ENCODE measurements at regions not wholly inside any gene's neighbourhood (a gene's known extent, or its start where the extent isn't known, plus 50 kb on each side); places are given as distances from the start of the nearest gene placed in this dataset.
A peak's percentile ranks its signal among the peaks of the same experiment; 100 is the strongest.
"Not testable (repeated sequence)": the region's sequence is repeated elsewhere in the genome, so short reads cannot be mapped to it uniquely, and the experiment has no call there.

- peaks cover 30% of the 10 kb centered on the region for H3K27me3 Mint-ChIP-seq
- CTCF ChIA-PET: not testable (repeated sequence)
Observed at GRCh38 chr12:104878858-104879257, 79.2 kb downstream of the SLC41A2 start.

GRCh38 chr12:104877103-104877705, 80.9 kb downstream of the SLC41A2 start:
- DNase-seq: peak; percentile 56
- Mint-ChIP-seq H3K9me3 (no peaks in the 10 kb centered on the region), H3K4me3 (no peak overlapping the region), H3K36me3 (ENCODE audit: low read depth) (no peaks in the 10 kb centered on the region), H3K27me3 (peaks cover 24% of the 10 kb centered on the region), H3K27ac (no peak overlapping the region), H3K4me1 (peaks cover 9% of the 10 kb centered on the region)
- ChIA-PET POLR2A (no interaction called here), CTCF (interaction anchor here (0.5 to 1.3 kb wide), 5 partner anchors 10 to 495 kb away, joined by 3 to 5 read pairs (median 4); no protein-coding TSS in a partner anchor)

More at GRCh38 chr12:104878858-104879257, 79.2 kb downstream of the SLC41A2 start:
- H3K4me1 Mint-ChIP-seq; H3K4me3 Mint-ChIP-seq; H3K9me3 Mint-ChIP-seq; POLR2A ChIA-PET; H3K36me3 Mint-ChIP-seq (ENCODE audit: low read depth); DNase-seq; H3K27ac Mint-ChIP-seq: not testable (repeated sequence)

GRCh38 chr12:104873374-104873773, 84.7 kb downstream of the SLC41A2 start:
- Mint-ChIP-seq H3K4me3 (no peak overlapping the region), H3K36me3 (ENCODE audit: low read depth) (no peaks in the 10 kb centered on the region), H3K9me3 (no peaks in the 10 kb centered on the region), H3K4me1 (peaks cover 9% of the 10 kb centered on the region), H3K27me3 (peaks cover 9% of the 10 kb centered on the region), H3K27ac (no peak overlapping the region)
- no peak for DNase-seq
- ChIA-PET POLR2A (no interaction called here), CTCF (no interaction called here)

GRCh38 chr12:104870797-104871196, 87.3 kb downstream of the SLC41A2 start:
- DNase-seq: no peak
- ChIA-PET CTCF (no interaction called here), POLR2A (interaction anchor here (1.2 kb wide), 1 partner anchor 106 kb away, joined by 3 read pairs; no protein-coding TSS in a partner anchor)
- H3K36me3 Mint-ChIP-seq (ENCODE audit: low read depth): no peaks in the 10 kb centered on the region
- H3K9me3 Mint-ChIP-seq: no peaks in the 10 kb centered on the region
- H3K27me3 Mint-ChIP-seq: peaks cover 14% of the 10 kb centered on the region
- no peak overlapping the region for H3K4me3 Mint-ChIP-seq
- H3K4me1 Mint-ChIP-seq: peaks cover 10% of the 10 kb centered on the region
- no peak overlapping the region for H3K27ac Mint-ChIP-seq

GRCh38 chr12:104866291-104866690, 91.8 kb downstream of the SLC41A2 start:
- peaks cover 15% of the 10 kb centered on the region for H3K4me1 Mint-ChIP-seq
- H3K9me3 Mint-ChIP-seq: no peaks in the 10 kb centered on the region
- no peak overlapping the region for H3K27ac Mint-ChIP-seq
- no peak overlapping the region for H3K4me3 Mint-ChIP-seq
- no peaks in the 10 kb centered on the region for H3K36me3 Mint-ChIP-seq (ENCODE audit: low read depth)
- no peak for DNase-seq
- ChIA-PET CTCF (interaction anchor here (0.7 to 1.4 kb wide), 2 partner anchors 154 to 187 kb away, joined by 3 read pairs; no protein-coding TSS in a partner anchor), POLR2A (no interaction called here)
- H3K27me3 Mint-ChIP-seq: peaks cover 14% of the 10 kb centered on the region

GRCh38 chr12:104865080-104865479, 93.0 kb downstream of the SLC41A2 start:
- ChIA-PET CTCF (interaction anchor here (0.7 to 1.2 kb wide), 2 partner anchors 9 to 13 kb away, joined by 3 to 4 read pairs; no protein-coding TSS in a partner anchor), POLR2A (interaction anchor here (0.6 kb wide), 1 partner anchor 178 kb away, joined by 5 read pairs; no protein-coding TSS in a partner anchor)
- Mint-ChIP-seq H3K27me3 (peaks cover 14% of the 10 kb centered on the region), H3K27ac (no peak overlapping the region), H3K4me3 (no peak overlapping the region), H3K9me3 (no peaks in the 10 kb centered on the region), H3K36me3 (ENCODE audit: low read depth) (no peaks in the 10 kb centered on the region), H3K4me1 (peaks cover 15% of the 10 kb centered on the region)
- peak; percentile 8 for DNase-seq

- Mint-ChIP-seq H3K9me3 (no peaks in the 10 kb centered on the region), H3K27me3 (peaks cover 12% of the 10 kb centered on the region), H3K36me3 (ENCODE audit: low read depth) (no peaks in the 10 kb centered on the region), H3K4me1 (peaks cover 15% of the 10 kb centered on the region), H3K27ac (no peak overlapping the region), H3K4me3 (no peak overlapping the region)
- CTCF ChIA-PET: interaction anchor here (0.7 to 1.2 kb wide), 2 partner anchors 9 to 13 kb away, joined by 3 to 4 read pairs; no protein-coding TSS in a partner anchor
- DNase-seq: no peak
- POLR2A ChIA-PET: interaction anchor here (0.6 kb wide), 1 partner anchor 177 kb away, joined by 5 read pairs; no protein-coding TSS in a partner anchor
Observed at GRCh38 chr12:104864668-104865067, 93.4 kb downstream of the SLC41A2 start.

GRCh38 chr12:104863296-104863948, 94.7 kb downstream of the SLC41A2 start:
- Mint-ChIP-seq H3K27ac (no peak overlapping the region), H3K4me3 (no peak overlapping the region), H3K36me3 (ENCODE audit: low read depth) (no peaks in the 10 kb centered on the region), H3K9me3 (no peaks in the 10 kb centered on the region), H3K27me3 (peaks cover 5% of the 10 kb centered on the region), H3K4me1 (peaks cover 15% of the 10 kb centered on the region)
- DNase-seq: no peak
- ChIA-PET CTCF (no interaction called here), POLR2A (no interaction called here)

- no peaks in the 10 kb centered on the region for H3K4me1 Mint-ChIP-seq
- H3K27me3 Mint-ChIP-seq: no peaks in the 10 kb centered on the region
- POLR2A ChIA-PET: no interaction called here
- CTCF ChIA-PET: interaction anchor here (0.6 to 1.1 kb wide), 2 partner anchors 68 to 493 kb away, joined by 3 read pairs; no protein-coding TSS in a partner anchor
- no peak overlapping the region for H3K4me3 Mint-ChIP-seq
- no peak for DNase-seq
- no peaks in the 10 kb centered on the region for H3K36me3 Mint-ChIP-seq (ENCODE audit: low read depth)
- H3K9me3 Mint-ChIP-seq: no peaks in the 10 kb centered on the region
- H3K27ac Mint-ChIP-seq: no peak overlapping the region
Observed at GRCh38 chr12:104858611-104859543, 99.2 kb downstream of the SLC41A2 start.

- Mint-ChIP-seq H3K36me3 (ENCODE audit: low read depth) (no peaks in the 10 kb centered on the region), H3K4me1 (no peaks in the 10 kb centered on the region), H3K4me3 (no peak overlapping the region), H3K9me3 (no peaks in the 10 kb centered on the region), H3K27me3 (peaks cover 2% of the 10 kb centered on the region), H3K27ac (no peak overlapping the region)
- no peak for DNase-seq
- ChIA-PET POLR2A (no interaction called here), CTCF (no interaction called here)
Observed at GRCh38 chr12:104856531-104856930, 101.6 kb downstream of the SLC41A2 start.

- Mint-ChIP-seq H3K4me1 (no peaks in the 10 kb centered on the region), H3K4me3 (no peak overlapping the region), H3K36me3 (ENCODE audit: low read depth) (no peaks in the 10 kb centered on the region), H3K9me3 (no peaks in the 10 kb centered on the region), H3K27me3 (peaks cover 2% of the 10 kb centered on the region), H3K27ac (no peak overlapping the region)
- DNase-seq: no peak
- POLR2A ChIA-PET: no interaction called here
- CTCF ChIA-PET: interaction anchor here (0.6 to 1.1 kb wide), 2 partner anchors 9 to 80 kb away, joined by 3 to 5 read pairs; no protein-coding TSS in a partner anchor
Observed at GRCh38 chr12:104855599-104855998, 102.5 kb downstream of the SLC41A2 start.

GRCh38 chr12:104852896-104853295, 105.2 kb downstream of the SLC41A2 start:
- CTCF ChIA-PET: no interaction called here
- H3K36me3 Mint-ChIP-seq (ENCODE audit: low read depth): no peaks in the 10 kb centered on the region
- no peak overlapping the region for H3K27ac Mint-ChIP-seq
- H3K27me3 Mint-ChIP-seq: peaks cover 11% of the 10 kb centered on the region
- POLR2A ChIA-PET: no interaction called here
- no peak for DNase-seq
- no peak overlapping the region for H3K4me3 Mint-ChIP-seq
- H3K4me1 Mint-ChIP-seq: no peaks in the 10 kb centered on the region
- H3K9me3 Mint-ChIP-seq: no peaks in the 10 kb centered on the region

Data from activated CD4-positive, alpha-beta T cell treated with anti-CD3 and anti-CD28 coated beads, Interleukin-2, amount 10 ng/mL, durations not matched to agents 7 days and 5 days (primary cell).